MCF 10A (cell line): ENCODE measurements at regions not wholly inside any gene's neighbourhood (a gene's known extent, or its start where the extent isn't known, plus 50 kb on each side); places are given as distances from the start of the nearest gene placed in this dataset.

ENCODE experiments used
- BruUV-seq: library from RNA; stranded (reverse); fragments of 400-500 nt; replicated peaks from 2 replicates; lab custom pipeline; 2021; lab: Mats Ljungman, UMichigan
- CTCF ChIA-PET: fragments of 300-600 bp; sonication (Branson Sonifier 250); formaldehyde crosslinking; extraction: SDS; loops from one replicate; lab custom pipeline; 2021; ENCODE audit warnings: antibody characterized with exemption, inconsistent platforms; lab: Yijun Ruan, JAX
- POLR2A ChIA-PET: fragments of 300-600, 350-650 bp; sonication (Branson Sonifier 250); formaldehyde crosslinking; extraction: SDS; loops from one replicate; lab custom pipeline; 2020; ENCODE audit warnings: antibody characterized with exemption, inconsistent platforms; lab: Yijun Ruan, JAX
- DNase-seq: peaks from one replicate; pipeline ENCODE4 v3.0.0-alpha.2; 2018; ENCODE audit not compliant: unreplicated experiment
- H3K27ac Mint-ChIP-seq: one replicate; pipeline ENCODE4 v1.8.0; 2022; ENCODE audit warnings: mild to moderate bottlenecking, low read depth, mixed read lengths; ENCODE audit not compliant: unreplicated experiment
- H3K27me3 Mint-ChIP-seq: one replicate; pipeline ENCODE4 v1.8.0; 2022; ENCODE audit warnings: mixed read lengths; ENCODE audit not compliant: insufficient read depth, unreplicated experiment
- H3K36me3 Mint-ChIP-seq: one replicate; pipeline ENCODE4 v1.8.0; 2022; ENCODE audit warnings: mild to moderate bottlenecking, moderate library complexity, mixed read lengths; ENCODE audit not compliant: insufficient read depth, unreplicated experiment
- H3K4me1 Mint-ChIP-seq: one replicate; pipeline ENCODE4 v1.8.0; 2022; ENCODE audit warnings: mixed read lengths; ENCODE audit not compliant: insufficient read depth, unreplicated experiment
- H3K4me3 Mint-ChIP-seq: one replicate; pipeline ENCODE4 v1.8.0; 2022; ENCODE audit warnings: mild to moderate bottlenecking, moderate library complexity, mixed read lengths; ENCODE audit not compliant: unreplicated experiment
- H3K9me3 Mint-ChIP-seq: one replicate; pipeline ENCODE4 v1.8.0; 2022; ENCODE audit warnings: mixed read lengths; ENCODE audit not compliant: unreplicated experiment
- intact Hi-C: fragments of 100-400 bp; cut with micrococcal nuclease; formaldehyde crosslinking; loops from 2 replicates; pipeline ENCODE4 v1.14.1; 2022
- TF ChIP-seq, protein P1 (sequence below): fragments of 200-600 bp; IDR thresholded peaks from one replicate; pipeline ENCODE4 v1.8.0; 2022; ENCODE audit warnings: antibody characterized with exemption, mild to moderate bottlenecking; ENCODE audit not compliant: unreplicated experiment

DNA sequence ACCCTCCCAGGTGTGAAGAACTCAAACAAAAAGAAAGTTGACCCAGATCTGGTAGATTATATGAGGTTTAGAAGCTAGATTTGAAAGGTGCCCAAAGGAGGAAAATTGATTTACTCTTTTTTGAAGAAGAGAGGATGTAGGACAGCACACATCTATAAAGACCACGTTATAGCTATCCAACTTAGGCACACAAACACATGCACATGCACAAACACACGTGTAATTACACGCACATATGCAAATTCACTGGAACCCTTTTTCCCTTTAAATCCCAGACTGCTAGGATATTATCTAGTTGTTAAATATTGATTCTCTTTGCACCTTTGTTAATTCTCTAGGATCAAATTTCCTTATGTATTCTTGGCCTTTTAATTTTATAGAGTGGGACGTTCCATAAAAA lies 272.8 kb upstream of the TBX18 start:
- ChIA-PET POLR2A (interaction anchor here (0.6 kb wide), 1 partner anchor 17 kb away, joined by 3 read pairs; no protein-coding TSS in a partner anchor), CTCF (interaction anchor here (0.7 kb wide), 1 partner anchor 258 kb away, joined by 3 read pairs; no protein-coding TSS in a partner anchor)
- Mint-ChIP-seq H3K27me3 (no peaks in the 10 kb centered on the region), H3K36me3 (no peaks in the 10 kb centered on the region), H3K27ac (no peak overlapping the region), H3K4me3 (no peak overlapping the region), H3K9me3 (peaks cover 15% of the 10 kb centered on the region), H3K4me1 (peaks cover 6% of the 10 kb centered on the region)
- no peak for DNase-seq
- intact Hi-C loops = no loop called here
- BruUV-seq = no TSS peak
- TF ChIP-seq, protein P1, sequence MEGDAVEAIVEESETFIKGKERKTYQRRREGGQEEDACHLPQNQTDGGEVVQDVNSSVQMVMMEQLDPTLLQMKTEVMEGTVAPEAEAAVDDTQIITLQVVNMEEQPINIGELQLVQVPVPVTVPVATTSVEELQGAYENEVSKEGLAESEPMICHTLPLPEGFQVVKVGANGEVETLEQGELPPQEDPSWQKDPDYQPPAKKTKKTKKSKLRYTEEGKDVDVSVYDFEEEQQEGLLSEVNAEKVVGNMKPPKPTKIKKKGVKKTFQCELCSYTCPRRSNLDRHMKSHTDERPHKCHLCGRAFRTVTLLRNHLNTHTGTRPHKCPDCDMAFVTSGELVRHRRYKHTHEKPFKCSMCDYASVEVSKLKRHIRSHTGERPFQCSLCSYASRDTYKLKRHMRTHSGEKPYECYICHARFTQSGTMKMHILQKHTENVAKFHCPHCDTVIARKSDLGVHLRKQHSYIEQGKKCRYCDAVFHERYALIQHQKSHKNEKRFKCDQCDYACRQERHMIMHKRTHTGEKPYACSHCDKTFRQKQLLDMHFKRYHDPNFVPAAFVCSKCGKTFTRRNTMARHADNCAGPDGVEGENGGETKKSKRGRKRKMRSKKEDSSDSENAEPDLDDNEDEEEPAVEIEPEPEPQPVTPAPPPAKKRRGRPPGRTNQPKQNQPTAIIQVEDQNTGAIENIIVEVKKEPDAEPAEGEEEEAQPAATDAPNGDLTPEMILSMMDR = no peak

DNA sequence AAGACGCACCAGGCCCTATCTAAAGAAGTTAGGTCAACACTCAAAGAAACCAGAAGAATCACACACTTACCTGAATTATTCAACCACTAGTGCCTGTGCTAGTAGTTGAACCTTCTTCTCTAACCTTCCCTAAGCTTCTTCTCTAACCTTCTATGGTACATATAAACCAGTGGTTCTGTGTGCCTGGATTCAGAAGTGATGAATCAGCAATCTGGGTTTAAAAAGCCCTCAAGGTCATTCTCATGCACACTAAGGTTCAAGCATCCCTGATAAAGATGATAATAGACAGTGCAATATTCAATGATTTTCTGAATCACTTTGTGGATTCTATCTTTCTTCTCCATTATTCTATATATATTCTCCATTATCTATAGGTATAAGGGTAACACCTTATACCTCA lies 271.4 kb upstream of the TBX18 start:
- no peak overlapping the region for H3K4me3 Mint-ChIP-seq
- intact Hi-C loops = no loop called here
- no peak for DNase-seq
- H3K27ac Mint-ChIP-seq = no peak overlapping the region
- no peaks in the 10 kb centered on the region for H3K27me3 Mint-ChIP-seq
- TF ChIP-seq, protein P1 = no peak
- H3K4me1 Mint-ChIP-seq = no peaks in the 10 kb centered on the region
- BruUV-seq = no TSS peak
- ChIA-PET CTCF (no interaction called here), POLR2A (no interaction called here)
- peaks cover 15% of the 10 kb centered on the region for H3K9me3 Mint-ChIP-seq
- H3K36me3 Mint-ChIP-seq = no peaks in the 10 kb centered on the region

DNA sequence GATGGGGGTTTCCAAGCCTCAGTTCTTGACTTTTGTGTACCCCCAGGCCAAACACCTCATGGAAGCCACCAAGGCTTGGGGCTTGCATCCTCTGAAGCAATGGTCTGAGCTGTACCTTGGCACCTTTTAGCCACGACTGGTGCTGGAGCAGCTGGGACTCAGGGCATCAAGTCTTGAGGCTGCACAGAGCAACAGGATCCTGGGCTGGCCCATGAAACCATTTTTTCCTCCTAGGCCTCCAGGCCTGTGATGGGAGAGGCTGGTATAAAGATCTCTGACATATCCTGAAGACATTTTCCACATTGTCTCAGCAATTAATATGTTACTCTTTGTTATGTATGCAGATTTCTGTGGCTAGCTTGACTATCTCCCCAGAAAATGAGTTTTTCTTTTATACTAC lies 269.1 kb upstream of the TBX18 start:
- BruUV-seq = no TSS peak
- no peak for DNase-seq
- intact Hi-C loops = no loop called here
- POLR2A ChIA-PET = interaction anchor here (1.0 kb wide), 1 partner anchor 10 kb away, joined by 3 read pairs; no protein-coding TSS in a partner anchor
- Mint-ChIP-seq H3K27ac (no peak overlapping the region), H3K9me3 (peaks cover 15% of the 10 kb centered on the region), H3K36me3 (no peaks in the 10 kb centered on the region), H3K4me1 (no peaks in the 10 kb centered on the region), H3K4me3 (no peak overlapping the region), H3K27me3 (no peaks in the 10 kb centered on the region)
- CTCF ChIA-PET = interaction anchor here (1.0 kb wide), 1 partner anchor 286 kb away, joined by 3 read pairs; no protein-coding TSS in a partner anchor
- TF ChIP-seq, protein P1 = no peak

DNA sequence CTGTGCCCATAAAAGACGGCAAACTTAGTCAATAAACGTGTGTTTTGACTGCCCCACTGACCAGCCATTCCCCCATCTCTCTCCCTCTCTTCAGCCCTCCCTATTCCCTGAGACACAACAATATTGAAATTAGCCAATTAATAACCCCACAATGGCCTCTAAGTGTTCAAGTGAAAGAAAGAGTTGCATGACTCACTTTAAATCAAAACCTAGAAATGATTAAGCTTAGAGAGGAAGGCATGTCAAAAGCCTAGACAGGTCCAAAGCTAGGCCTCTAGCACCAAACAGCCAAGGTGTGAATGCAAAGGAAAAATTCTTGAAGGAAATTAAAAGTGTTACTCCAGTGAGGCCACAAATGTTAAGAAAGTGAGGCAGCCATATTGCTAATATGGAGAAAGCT lies 261.6 kb upstream of the TBX18 start:
- Mint-ChIP-seq H3K9me3 (no peaks in the 10 kb centered on the region), H3K36me3 (no peaks in the 10 kb centered on the region), H3K27me3 (no peaks in the 10 kb centered on the region), H3K4me1 (no peaks in the 10 kb centered on the region), H3K4me3 (no peak overlapping the region), H3K27ac (no peak overlapping the region)
- TF ChIP-seq, protein P1 = no peak
- BruUV-seq = no TSS peak
- no peak for DNase-seq
- intact Hi-C loops = no loop called here
- POLR2A ChIA-PET = no interaction called here
- CTCF ChIA-PET = interaction anchor here (0.6 kb wide), 2 partner anchors 54 to 108 kb away, joined by 3 read pairs; no protein-coding TSS in a partner anchor
